ENCODE measurements at regions not wholly inside any gene's neighbourhood (a gene's known extent, or its start where the extent isn't known, plus 50 kb on each side); places are given as distances from the start of the nearest gene placed in this dataset.

GRCh38 chr20:48209102-48209501, 423.8 kb upstream of the SULF2 start:
- Histone ChIP-seq H3K27ac (ENCODE audit: insufficient read depth, low read depth, low read length, poor library complexity, severe bottlenecking) (no peak overlapping the region), H3K36me3 (ENCODE audit: control insufficient read depth, insufficient read depth, low read length) (no peaks in the 10 kb centered on the region), H3K9me3 (ENCODE audit: control insufficient read depth, low read length) (no peaks in the 10 kb centered on the region), H3K4me1 (ENCODE audit: control insufficient read depth, insufficient read depth, low read length) (peaks cover 12% of the 10 kb centered on the region), H3K4me3 (ENCODE audit: insufficient read depth, low read depth, low read length) (no peak overlapping the region), H3K27me3 (ENCODE audit: control insufficient read depth, insufficient read depth, low read length, poor library complexity, severe bottlenecking) (no peaks in the 10 kb centered on the region)
- 70 to 78% methylated on average over 5 of the region's 5 CpGs for WGBS, 2 experiments

DNA sequence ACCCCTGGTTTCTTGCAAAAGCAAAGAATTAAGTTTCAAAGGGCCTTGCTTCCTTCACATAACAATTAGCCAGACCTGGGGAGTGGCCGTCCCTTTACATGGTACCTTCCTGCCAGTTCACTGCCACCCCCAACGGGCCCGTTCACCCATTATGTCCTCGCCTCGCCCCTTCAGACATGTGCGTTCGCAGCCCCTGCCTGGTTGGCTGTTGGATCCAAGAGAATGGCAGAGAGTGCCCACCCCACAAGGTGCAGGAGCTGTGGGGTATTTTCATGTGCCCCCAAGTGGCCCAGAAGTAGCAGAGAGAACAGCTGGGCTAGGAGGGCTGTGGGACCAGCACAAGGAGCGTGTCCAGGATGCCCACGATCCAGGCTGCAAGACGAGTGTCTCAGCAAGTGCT, 422.9 kb upstream of the SULF2 start:
- peaks cover 12% of the 10 kb centered on the region for H3K4me1 ChIP-seq (ENCODE audit: control insufficient read depth, insufficient read depth, low read length)
- H3K27me3 ChIP-seq (ENCODE audit: control insufficient read depth, insufficient read depth, low read length, poor library complexity, severe bottlenecking) = no peaks in the 10 kb centered on the region
- no peaks in the 10 kb centered on the region for H3K36me3 ChIP-seq (ENCODE audit: control insufficient read depth, insufficient read depth, low read length)
- no peaks in the 10 kb centered on the region for H3K9me3 ChIP-seq (ENCODE audit: control insufficient read depth, low read length)
- 90 to 93% methylated on average over 10 of the region's 10 CpGs for WGBS, 2 experiments
- no peak overlapping the region for H3K27ac ChIP-seq (ENCODE audit: insufficient read depth, low read depth, low read length, poor library complexity, severe bottlenecking)
- H3K4me3 ChIP-seq (ENCODE audit: insufficient read depth, low read depth, low read length) = no peak overlapping the region

DNA sequence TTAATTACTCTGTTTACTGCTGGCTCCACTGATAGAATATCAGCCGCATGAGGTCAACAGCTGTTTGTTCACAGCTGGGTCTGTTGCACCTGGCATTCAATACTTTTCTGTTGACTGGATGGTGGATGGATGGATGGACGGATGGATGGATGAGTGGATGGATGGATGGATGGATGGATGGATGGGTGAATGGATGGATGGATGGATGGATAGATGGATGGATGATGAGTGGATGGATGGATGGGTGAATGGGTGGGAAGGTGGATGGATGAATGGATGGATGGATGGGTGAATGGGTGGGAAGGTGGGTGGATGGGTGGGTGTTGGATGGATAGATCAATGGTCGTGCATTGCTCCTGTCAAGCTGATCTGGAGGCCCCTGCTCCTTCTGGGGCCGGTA, 422.2 kb upstream of the SULF2 start:
- Histone ChIP-seq H3K9me3 (ENCODE audit: control insufficient read depth, low read length) (no peaks in the 10 kb centered on the region), H3K27ac (ENCODE audit: insufficient read depth, low read depth, low read length, poor library complexity, severe bottlenecking) (no peak overlapping the region), H3K4me3 (ENCODE audit: insufficient read depth, low read depth, low read length) (no peak overlapping the region), H3K36me3 (ENCODE audit: control insufficient read depth, insufficient read depth, low read length) (no peaks in the 10 kb centered on the region), H3K4me1 (ENCODE audit: control insufficient read depth, insufficient read depth, low read length) (peaks cover 12% of the 10 kb centered on the region), H3K27me3 (ENCODE audit: control insufficient read depth, insufficient read depth, low read length, poor library complexity, severe bottlenecking) (no peaks in the 10 kb centered on the region)
- WGBS, 2 experiments = 92 to 98% methylated on average over 4 of the region's 4 CpGs

GRCh38 chr20:48205786-48206185, 420.5 kb upstream of the SULF2 start:
- WGBS, 2 experiments = 42 to 55% methylated on average over 7 of the region's 7 CpGs
- Histone ChIP-seq H3K27ac (ENCODE audit: insufficient read depth, low read depth, low read length, poor library complexity, severe bottlenecking) (peak overlapping the region; percentile 30), H3K4me1 (ENCODE audit: control insufficient read depth, insufficient read depth, low read length) (peaks cover 12% of the 10 kb centered on the region), H3K4me3 (ENCODE audit: insufficient read depth, low read depth, low read length) (no peak overlapping the region), H3K9me3 (ENCODE audit: control insufficient read depth, low read length) (no peaks in the 10 kb centered on the region), H3K36me3 (ENCODE audit: control insufficient read depth, insufficient read depth, low read length) (no peaks in the 10 kb centered on the region), H3K27me3 (ENCODE audit: control insufficient read depth, insufficient read depth, low read length, poor library complexity, severe bottlenecking) (no peaks in the 10 kb centered on the region)

DNA sequence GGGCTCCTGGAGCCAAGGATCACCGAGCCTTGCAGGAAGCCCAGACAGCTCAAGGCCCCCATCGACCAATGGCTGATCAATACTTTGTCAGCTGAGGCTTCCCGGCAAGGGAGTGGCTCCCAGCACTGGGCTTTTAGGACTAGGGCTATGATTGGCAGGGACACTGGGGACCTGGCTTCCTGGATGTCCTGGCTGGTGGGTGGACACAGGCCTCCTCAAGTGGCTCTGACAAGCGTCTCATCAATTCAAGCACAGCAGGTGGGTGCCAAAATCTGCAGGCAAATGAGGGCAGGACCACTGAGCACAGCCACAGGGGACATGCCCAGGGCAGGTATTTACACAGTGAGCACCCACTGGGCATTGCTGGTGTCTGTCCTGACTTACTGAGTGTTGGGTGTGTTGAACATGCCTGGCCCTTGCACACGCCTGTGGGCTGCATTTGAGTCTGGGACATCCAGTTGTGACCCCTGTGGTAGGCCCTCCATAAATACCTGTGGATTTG, 420.1 kb upstream of the SULF2 start:
- no peaks in the 10 kb centered on the region for H3K27me3 ChIP-seq (ENCODE audit: control insufficient read depth, insufficient read depth, low read length, poor library complexity, severe bottlenecking)
- WGBS, 2 experiments = 81 to 86% methylated on average over 5 of the region's 5 CpGs
- peaks cover 12% of the 10 kb centered on the region for H3K4me1 ChIP-seq (ENCODE audit: control insufficient read depth, insufficient read depth, low read length)
- no peak overlapping the region for H3K4me3 ChIP-seq (ENCODE audit: insufficient read depth, low read depth, low read length)
- H3K36me3 ChIP-seq (ENCODE audit: control insufficient read depth, insufficient read depth, low read length) = no peaks in the 10 kb centered on the region
- H3K9me3 ChIP-seq (ENCODE audit: control insufficient read depth, low read length) = no peaks in the 10 kb centered on the region
- peak overlapping the region; percentile 30 for H3K27ac ChIP-seq (ENCODE audit: insufficient read depth, low read depth, low read length, poor library complexity, severe bottlenecking)

- 92 to 95% methylated on average over 9 of the region's 9 CpGs for WGBS, 2 experiments
- H3K27me3 ChIP-seq (ENCODE audit: control insufficient read depth, insufficient read depth, low read length, poor library complexity, severe bottlenecking) = no peaks in the 10 kb centered on the region
- H3K4me3 ChIP-seq (ENCODE audit: insufficient read depth, low read depth, low read length) = no peak overlapping the region
- H3K27ac ChIP-seq (ENCODE audit: insufficient read depth, low read depth, low read length, poor library complexity, severe bottlenecking) = no peak overlapping the region
- H3K9me3 ChIP-seq (ENCODE audit: control insufficient read depth, low read length) = no peaks in the 10 kb centered on the region
- H3K4me1 ChIP-seq (ENCODE audit: control insufficient read depth, insufficient read depth, low read length) = peaks cover 12% of the 10 kb centered on the region
- H3K36me3 ChIP-seq (ENCODE audit: control insufficient read depth, insufficient read depth, low read length) = no peaks in the 10 kb centered on the region
Observed at GRCh38 chr20:48204499-48204898, 419.2 kb upstream of the SULF2 start.

DNA sequence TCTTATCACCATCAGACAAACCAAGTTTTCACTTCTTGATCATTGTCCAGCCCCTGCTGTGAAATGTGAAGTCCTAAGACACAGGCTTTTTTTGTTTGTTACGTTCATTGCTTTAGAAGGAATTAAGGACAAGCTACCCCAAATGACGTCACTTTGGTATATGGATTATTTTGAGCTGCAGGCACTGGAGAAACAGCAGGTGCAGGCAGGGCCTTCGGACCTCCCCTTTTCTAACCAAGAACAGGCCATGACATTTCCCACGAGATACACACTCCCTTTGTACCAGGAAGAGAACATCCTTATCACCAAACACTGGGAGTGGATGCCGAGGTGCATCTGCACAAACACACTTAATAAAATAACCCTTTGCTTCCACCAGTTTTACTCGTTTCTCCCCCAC, 418.0 kb upstream of the SULF2 start:
- Histone ChIP-seq H3K9me3 (ENCODE audit: control insufficient read depth, low read length) (no peaks in the 10 kb centered on the region), H3K4me1 (ENCODE audit: control insufficient read depth, insufficient read depth, low read length) (peaks cover 12% of the 10 kb centered on the region), H3K36me3 (ENCODE audit: control insufficient read depth, insufficient read depth, low read length) (no peaks in the 10 kb centered on the region), H3K27me3 (ENCODE audit: control insufficient read depth, insufficient read depth, low read length, poor library complexity, severe bottlenecking) (no peaks in the 10 kb centered on the region), H3K27ac (ENCODE audit: insufficient read depth, low read depth, low read length, poor library complexity, severe bottlenecking) (no peak overlapping the region), H3K4me3 (ENCODE audit: insufficient read depth, low read depth, low read length) (no peak overlapping the region)
- 86 to 88% methylated on average over 6 of the region's 6 CpGs for WGBS, 2 experiments

DNA sequence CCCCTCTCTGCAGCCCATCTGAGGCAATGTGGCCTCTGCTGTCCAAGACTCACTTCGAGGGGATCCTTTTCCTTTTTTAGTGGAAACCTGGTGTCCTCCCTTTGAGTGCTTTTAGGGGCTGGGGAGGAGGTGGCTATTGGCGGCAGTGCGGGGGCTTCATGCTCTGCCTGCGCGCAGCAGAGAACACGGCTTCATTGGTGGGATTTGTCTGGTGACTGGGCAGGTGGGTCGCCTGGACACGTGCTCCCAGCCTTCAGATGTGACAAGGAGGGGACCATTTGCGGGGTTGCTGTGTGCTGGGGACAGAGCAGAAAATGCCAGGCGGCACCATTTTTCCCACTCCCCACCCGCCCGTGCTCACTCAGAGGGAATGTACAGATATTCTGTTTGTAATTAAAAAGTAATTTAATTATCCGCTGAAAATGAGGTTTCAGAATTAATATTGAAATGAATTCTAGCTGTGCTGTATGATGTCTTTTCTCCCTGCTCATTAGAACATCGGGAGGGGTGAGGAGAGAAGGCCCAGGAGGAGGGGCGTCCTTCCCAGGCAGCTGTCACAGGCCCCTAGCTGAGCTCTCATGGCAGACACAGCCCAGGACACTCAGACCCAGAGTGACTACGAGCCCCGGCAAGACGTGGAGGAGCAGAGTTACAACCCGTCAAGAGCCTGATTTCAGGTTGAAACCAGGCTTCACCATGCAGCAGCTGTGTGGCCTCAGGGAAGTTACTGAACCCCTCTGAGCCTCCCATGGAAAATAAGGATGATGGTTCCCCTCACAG, 417.2 kb upstream of the SULF2 start:
- WGBS, 2 experiments = 92% methylated on average over 16 to 19 of the region's 19 CpGs
- Histone ChIP-seq H3K27ac (ENCODE audit: insufficient read depth, low read depth, low read length, poor library complexity, severe bottlenecking) (no peak overlapping the region), H3K4me1 (ENCODE audit: control insufficient read depth, insufficient read depth, low read length) (peaks cover 12% of the 10 kb centered on the region), H3K4me3 (ENCODE audit: insufficient read depth, low read depth, low read length) (no peak overlapping the region), H3K36me3 (ENCODE audit: control insufficient read depth, insufficient read depth, low read length) (no peaks in the 10 kb centered on the region), H3K9me3 (ENCODE audit: control insufficient read depth, low read length) (no peaks in the 10 kb centered on the region), H3K27me3 (ENCODE audit: control insufficient read depth, insufficient read depth, low read length, poor library complexity, severe bottlenecking) (no peaks in the 10 kb centered on the region)

GRCh38 chr20:48201885-48202284, 416.6 kb upstream of the SULF2 start:
- H3K9me3 ChIP-seq (ENCODE audit: control insufficient read depth, low read length) = no peaks in the 10 kb centered on the region
- WGBS, 2 experiments = 87 to 90% methylated on average over 5 of the region's 5 CpGs

GRCh38 chr20:48201188-48201587, 415.9 kb upstream of the SULF2 start:
- no peaks in the 10 kb centered on the region for H3K36me3 ChIP-seq (ENCODE audit: control insufficient read depth, insufficient read depth, low read length)
- H3K4me1 ChIP-seq (ENCODE audit: control insufficient read depth, insufficient read depth, low read length) = peaks cover 12% of the 10 kb centered on the region
- no peaks in the 10 kb centered on the region for H3K9me3 ChIP-seq (ENCODE audit: control insufficient read depth, low read length)
- H3K27ac ChIP-seq (ENCODE audit: insufficient read depth, low read depth, low read length, poor library complexity, severe bottlenecking) = no peak overlapping the region
- no peaks in the 10 kb centered on the region for H3K27me3 ChIP-seq (ENCODE audit: control insufficient read depth, insufficient read depth, low read length, poor library complexity, severe bottlenecking)
- H3K4me3 ChIP-seq (ENCODE audit: insufficient read depth, low read depth, low read length) = no peak overlapping the region
- 87 to 88% methylated on average over 8 of the region's 8 CpGs for WGBS, 2 experiments

More at GRCh38 chr20:48201885-48202284, 416.6 kb upstream of the SULF2 start:
- no peaks in the 10 kb centered on the region for H3K36me3 ChIP-seq (ENCODE audit: control insufficient read depth, insufficient read depth, low read length)
- no peaks in the 10 kb centered on the region for H3K27me3 ChIP-seq (ENCODE audit: control insufficient read depth, insufficient read depth, low read length, poor library complexity, severe bottlenecking)
- peaks cover 12% of the 10 kb centered on the region for H3K4me1 ChIP-seq (ENCODE audit: control insufficient read depth, insufficient read depth, low read length)
- H3K4me3 ChIP-seq (ENCODE audit: insufficient read depth, low read depth, low read length) = no peak overlapping the region
- H3K27ac ChIP-seq (ENCODE audit: insufficient read depth, low read depth, low read length, poor library complexity, severe bottlenecking) = no peak overlapping the region
